Breast epithelium (tissue), 4 donors: ENCODE measurements at regions not wholly inside any gene's neighbourhood (a gene's known extent, or its start where the extent isn't known, plus 50 kb on each side); places are given as distances from the start of the nearest gene placed in this dataset.
"Not testable (repeated sequence)": the region's sequence is repeated elsewhere in the genome, so short reads cannot be mapped to it uniquely, and the experiment has no call there.

Experiments
- DNase-seq, 2 donors: peaks; one replicate each; pipeline ENCODE4 v3.0.0-alpha.2; 2019; ENCODE audit warnings: low spot score in 2 of 2
- H3K27ac ChIP-seq, 2 donors: fragments of 200-600 bp; sonication (generic) in 1 of 2; one replicate each; pipeline ENCODE4 v1.5.1; 2016 to 2019; ENCODE audit warnings: mild to moderate bottlenecking in 1 of 2
- H3K27me3 ChIP-seq, 2 donors: fragments of 200-600 bp; sonication (generic) in 1 of 2; one replicate each; pipeline versions ENCODE4 v1.5.1 to v1.6.0; 2017 to 2019; ENCODE audit warnings: control low read depth in 1 of 2, mild to moderate bottlenecking in 1 of 2
- H3K36me3 ChIP-seq: fragments of 200-600 bp; one replicate; pipeline ENCODE4 v1.5.1; 2019
- H3K4me1 ChIP-seq, 2 donors: fragments of 200-600 bp; sonication (generic); one replicate each; pipeline ENCODE4 v1.5.1; 2016 to 2019; ENCODE audit warnings: control low read depth in 1 of 2
- H3K4me3 ChIP-seq, 3 donors: fragments of 200-600 bp; sonication (generic); 1 replicate in 2 of 3; 2 replicates in 1 of 3; pipeline ENCODE4 v1.5.1; 2016 to 2019; ENCODE audit warnings: mild to moderate bottlenecking in 3 of 3, moderate library complexity in 2 of 3
- H3K9me3 ChIP-seq, 2 donors: fragments of 200-600 bp; sonication (generic) in 1 of 2; one replicate each; pipeline ENCODE4 v1.5.1; 2016 to 2019; ENCODE audit warnings: control low read depth in 1 of 2
- CTCF ChIP-seq, 3 donors: fragments of 450-650 bp; IDR thresholded peaks; one replicate each; pipeline ENCODE4 v1.5.1; 2016 to 2017; ENCODE audit warnings: antibody characterized with exemption in 3 of 3, mild to moderate bottlenecking in 3 of 3, moderate library complexity in 3 of 3
- POLR2A ChIP-seq: fragments of 450-650 bp; IDR thresholded peaks from one replicate; pipeline ENCODE4 v1.6.1; 2016; ENCODE audit warnings: antibody characterized with exemption, mild to moderate bottlenecking, moderate library complexity
- POLR2AphosphoS5 ChIP-seq, 3 donors: sonication (generic); formaldehyde crosslinking; IDR thresholded peaks; one replicate each; pipeline ENCODE4 v1.6.1; 2017; ENCODE audit warnings: antibody characterized with exemption in 3 of 3
- intact Hi-C: fragments of 100-400 bp; cut with DNase I; formaldehyde crosslinking; loops from one replicate; pipeline ENCODE4 v1.15.1; 2023; ENCODE audit warnings: low total_unique reads

DNA sequence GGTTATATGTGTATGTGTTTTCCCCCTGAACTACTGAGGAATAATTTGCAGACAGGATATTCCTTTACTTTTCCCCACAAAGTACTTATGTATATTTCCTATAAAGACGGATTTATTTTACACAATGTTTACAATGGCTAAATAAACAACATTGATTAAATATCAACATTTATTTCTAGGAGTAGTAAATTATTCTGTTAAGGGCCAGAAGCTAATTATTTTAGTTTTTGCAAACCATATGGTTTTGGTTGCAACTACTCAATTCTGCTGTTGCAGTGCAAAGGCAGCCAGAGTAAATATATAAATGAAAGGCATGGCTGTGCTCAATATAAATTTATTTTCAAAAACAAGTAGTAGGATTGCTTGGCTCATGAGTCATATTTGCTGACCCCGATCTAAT lies 907.1 kb upstream of the MBL2 start:
- intact Hi-C loops = no loop called here
- no peaks in the 10 kb centered on the region for H3K9me3 ChIP-seq
- no peak for DNase-seq
- no peaks in the 10 kb centered on the region for H3K4me1 ChIP-seq
- TF ChIP-seq CTCF (IDR thresholded peaks at IDR 0.05) = no peak
- TF ChIP-seq POLR2AphosphoS5 (IDR thresholded peaks at IDR 0.05) = no peak
- TF ChIP-seq POLR2A = no peak
- no peaks in the 10 kb centered on the region for H3K27me3 ChIP-seq
- no peak overlapping the region for H3K27ac ChIP-seq
- no peak overlapping the region for H3K4me3 ChIP-seq
- H3K36me3 ChIP-seq = no peaks in the 10 kb centered on the region

- TF ChIP-seq CTCF (IDR thresholded peaks at IDR 0.05) = no peak
- TF ChIP-seq POLR2A = no peak
- TF ChIP-seq POLR2AphosphoS5 (IDR thresholded peaks at IDR 0.05) = no peak
- no peak overlapping the region for H3K27ac ChIP-seq
- intact Hi-C loops = no loop called here
- no peaks in the 10 kb centered on the region for H3K9me3 ChIP-seq
- H3K27me3 ChIP-seq = no peaks in the 10 kb centered on the region
- no peak overlapping the region for H3K4me3 ChIP-seq
- no peaks in the 10 kb centered on the region for H3K4me1 ChIP-seq
- DNase-seq = no peak
- no peaks in the 10 kb centered on the region for H3K36me3 ChIP-seq
These were observed 902.6 kb upstream of the MBL2 start for GRCh38 chr10:53675177-53675576.

GRCh38 chr10:53667063-53667462 lies 894.5 kb upstream of the MBL2 start:
- intact Hi-C loops = no loop called here
- no peaks in the 10 kb centered on the region for H3K27me3 ChIP-seq
- TF ChIP-seq CTCF (IDR thresholded peaks at IDR 0.05) = no peak
- no peak for TF ChIP-seq POLR2A
- TF ChIP-seq POLR2AphosphoS5 (IDR thresholded peaks at IDR 0.05) = no peak
- no peaks in the 10 kb centered on the region for H3K4me1 ChIP-seq
- H3K36me3 ChIP-seq = no peaks in the 10 kb centered on the region
- no peak for DNase-seq
- no peak overlapping the region for H3K27ac ChIP-seq
- no peak overlapping the region for H3K4me3 ChIP-seq
- H3K9me3 ChIP-seq = peaks cover 7 to 15% of the 10 kb centered on the region in 2 donors

DNA sequence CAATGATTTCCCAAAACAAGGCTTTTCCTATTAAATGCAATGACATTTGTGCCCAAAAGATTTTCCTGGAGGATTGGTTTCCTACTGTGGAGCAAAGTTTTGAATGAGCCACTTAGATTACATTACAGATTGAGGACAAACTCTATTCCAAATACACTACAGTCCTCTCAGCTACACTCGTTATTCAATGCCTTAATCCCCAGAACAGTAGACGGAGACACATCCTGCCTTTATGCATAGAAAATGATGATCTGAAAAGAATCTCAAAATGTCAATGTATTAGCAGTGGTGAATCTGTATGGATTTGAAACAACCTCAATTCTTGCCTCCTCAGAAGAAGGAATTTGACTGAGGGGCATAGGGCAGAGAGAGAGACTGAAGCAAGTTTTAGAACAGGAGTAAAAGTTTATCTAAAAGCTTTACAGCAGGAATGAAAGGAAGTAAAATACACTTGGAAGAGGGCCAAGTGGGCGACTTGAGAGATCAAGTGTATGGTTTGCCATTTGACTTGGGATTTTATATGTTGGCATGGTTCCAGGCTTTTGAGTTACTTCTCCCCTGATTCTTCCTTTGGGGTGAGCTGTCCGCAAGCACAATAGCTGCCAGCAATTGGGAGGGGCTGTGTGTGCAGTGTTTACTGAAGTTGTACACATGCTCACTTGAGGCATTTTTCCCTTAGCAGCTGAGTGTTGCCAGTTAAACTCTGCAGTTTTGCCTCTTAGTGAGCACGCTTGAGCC lies 891.9 kb upstream of the MBL2 start:
- no peak for DNase-seq
- Histone ChIP-seq H3K27me3 (no peaks in the 10 kb centered on the region), H3K36me3 (no peaks in the 10 kb centered on the region), H3K4me3 (no peak overlapping the region), H3K27ac (no peak overlapping the region), H3K4me1 (no peaks in the 10 kb centered on the region), H3K9me3 (peaks cover 7 to 15% of the 10 kb centered on the region in 2 donors)
- TF ChIP-seq POLR2A (no peak), POLR2AphosphoS5 (IDR thresholded peaks at IDR 0.05) (no peak), CTCF (IDR thresholded peaks at IDR 0.05) (no peak)
- intact Hi-C loops = no loop called here

GRCh38 chr10:53650794-53651193 lies 878.2 kb upstream of the MBL2 start:
- no peak for DNase-seq
- Histone ChIP-seq H3K36me3 (no peaks in the 10 kb centered on the region), H3K4me3 (no peak overlapping the region), H3K27me3 (no peaks in the 10 kb centered on the region), H3K4me1 (no peaks in the 10 kb centered on the region), H3K27ac (no peak overlapping the region), H3K9me3 (no peaks in the 10 kb centered on the region)
- intact Hi-C loops = no loop called here
- TF ChIP-seq POLR2AphosphoS5 (IDR thresholded peaks at IDR 0.05) (no peak), POLR2A (no peak), CTCF (IDR thresholded peaks at IDR 0.05) (no peak)

GRCh38 chr10:53647221-53647620 lies 874.6 kb upstream of the MBL2 start:
- H3K4me1 ChIP-seq, H3K36me3 ChIP-seq, H3K27ac ChIP-seq, DNase-seq, H3K27me3 ChIP-seq, H3K4me3 ChIP-seq, intact Hi-C loops: not testable (repeated sequence)
- peaks cover 3 to 10% of the 10 kb centered on the region in 2 donors for H3K9me3 ChIP-seq
